HG02943 (cell line): ENCODE measurements at regions not wholly inside any gene's neighbourhood (a gene's known extent, or its start where the extent isn't known, plus 50 kb on each side); places are given as distances from the start of the nearest gene placed in this dataset.

Experiments
- ATAC-seq: cut with Tn5 transposase; IDR thresholded peaks from one replicate; pipeline ENCODE4 v1.9.1; 2021; ENCODE audit warnings: mild to moderate bottlenecking, low read depth, moderate library complexity; ENCODE audit not compliant: unreplicated experiment

DNA sequence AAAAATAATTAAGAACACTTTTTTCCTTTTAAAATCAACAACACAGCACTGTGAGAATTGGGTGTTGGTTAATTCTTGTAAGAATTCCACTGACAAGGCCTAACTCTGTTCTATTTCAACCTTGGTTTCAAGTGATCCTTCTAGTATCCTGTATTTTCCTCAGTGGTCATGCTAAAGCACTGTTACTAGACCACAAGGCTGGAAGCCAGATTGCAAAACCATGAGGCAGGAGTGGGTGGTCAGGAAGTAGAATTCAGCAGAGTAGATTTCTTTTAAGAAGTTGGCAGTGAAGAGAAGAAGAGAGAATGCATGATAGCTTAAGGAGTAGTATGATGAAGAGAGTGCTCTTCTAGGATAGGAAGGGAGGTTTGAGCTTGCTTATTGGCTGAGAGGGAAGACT is 71.6 kb upstream of the LEF1 start:
- ATAC-seq, result no peak

DNA sequence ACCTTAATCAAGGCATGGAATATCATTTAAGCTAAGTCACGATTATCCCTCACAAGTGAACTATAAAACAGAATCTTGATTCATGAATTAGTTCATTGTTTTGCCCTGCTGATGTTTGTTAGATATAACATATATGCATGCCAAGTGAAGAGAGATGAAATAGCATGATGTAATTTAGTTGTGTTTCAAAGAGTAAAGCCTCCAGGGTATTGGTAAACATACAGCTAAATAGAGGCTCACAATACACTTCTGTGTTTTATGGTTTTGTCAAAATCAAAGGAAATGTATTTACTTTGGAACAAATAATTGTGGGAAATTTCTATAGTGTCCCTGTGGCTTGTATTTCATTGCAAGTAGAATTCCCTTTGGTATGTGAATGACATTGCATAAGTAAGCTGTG is 69.0 kb upstream of the LEF1 start:
- no peak for ATAC-seq

DNA sequence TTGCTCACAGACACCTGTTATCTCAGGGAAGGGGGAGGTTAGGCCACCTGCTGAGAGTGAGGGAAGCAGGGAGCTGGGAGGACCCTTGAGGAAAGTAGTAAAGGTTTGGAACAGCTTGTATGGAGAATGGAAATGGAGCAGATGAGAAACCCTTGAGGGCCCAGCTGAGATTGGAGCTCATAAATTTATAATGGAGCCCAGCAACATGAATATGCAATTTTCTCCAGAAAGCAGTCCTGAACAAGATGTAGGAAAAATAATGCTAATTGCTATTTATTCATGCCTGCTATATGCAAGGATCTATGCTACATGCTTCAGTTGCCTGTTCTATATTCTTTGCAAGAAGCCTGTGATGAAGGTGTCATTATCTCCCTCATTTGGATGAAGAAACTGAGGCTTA is 67.5 kb upstream of the LEF1 start:
- ATAC-seq, result no peak

DNA sequence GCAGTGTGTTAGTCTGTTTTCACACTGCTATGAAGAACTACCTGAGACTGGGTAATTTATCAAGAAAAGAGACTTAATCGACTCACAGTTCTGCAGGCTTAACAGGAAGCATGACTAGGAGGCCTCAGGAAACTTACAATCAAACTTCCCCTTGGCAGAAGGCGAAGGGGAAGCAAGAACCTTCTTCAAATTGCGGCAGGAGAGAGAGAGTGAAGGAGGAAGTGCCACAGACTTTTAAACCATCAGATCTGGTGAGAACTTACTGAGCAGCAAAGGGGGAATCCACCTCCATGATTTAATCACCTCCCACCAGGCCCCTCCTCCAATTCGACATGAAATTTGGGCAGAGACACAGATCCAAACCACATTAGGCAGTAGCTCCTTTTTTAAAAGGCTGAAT is 59.2 kb upstream of the LEF1 start:
- ATAC-seq, result no peak

DNA sequence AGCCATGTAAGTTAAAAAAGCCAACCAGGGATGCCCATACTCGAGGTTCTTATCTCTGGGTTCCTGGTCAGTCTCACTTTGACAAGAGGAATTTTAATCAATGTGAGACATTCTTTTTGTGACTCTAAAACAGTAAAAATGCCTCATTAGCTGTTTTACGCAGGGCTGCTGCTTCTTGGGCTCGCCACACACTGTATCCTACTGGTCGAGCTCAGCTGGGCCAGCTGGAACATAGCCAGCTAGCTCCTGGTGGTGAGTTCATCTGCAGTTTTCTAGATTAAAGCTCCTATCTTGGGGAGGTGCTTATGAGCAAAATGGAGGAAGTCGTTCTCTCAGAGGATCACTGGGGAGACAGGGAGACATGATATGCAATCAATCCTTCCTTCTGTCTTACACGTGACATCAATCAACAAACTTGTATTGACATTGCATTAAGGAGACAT is 55.9 kb upstream of the LEF1 start:
- no peak for ATAC-seq

DNA sequence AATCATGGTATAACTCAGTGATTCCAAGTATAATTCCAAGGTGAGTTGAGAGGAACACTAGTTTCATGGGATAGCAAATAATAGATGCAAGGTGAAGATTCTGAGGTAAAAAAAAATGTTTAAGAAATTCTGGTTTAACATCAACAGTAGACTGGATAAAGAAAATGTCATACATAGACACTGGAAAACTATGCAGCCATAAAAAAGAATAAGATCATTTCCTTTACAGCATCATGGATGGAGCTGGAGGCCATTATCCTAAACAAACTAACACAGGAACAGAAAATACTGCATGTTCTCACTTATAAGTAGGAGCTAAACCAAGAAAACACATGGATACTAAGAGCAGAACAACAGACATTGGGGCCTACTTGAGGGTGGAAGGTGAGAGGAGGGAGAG is 54.6 kb upstream of the LEF1 start:
- no peak for ATAC-seq

DNA sequence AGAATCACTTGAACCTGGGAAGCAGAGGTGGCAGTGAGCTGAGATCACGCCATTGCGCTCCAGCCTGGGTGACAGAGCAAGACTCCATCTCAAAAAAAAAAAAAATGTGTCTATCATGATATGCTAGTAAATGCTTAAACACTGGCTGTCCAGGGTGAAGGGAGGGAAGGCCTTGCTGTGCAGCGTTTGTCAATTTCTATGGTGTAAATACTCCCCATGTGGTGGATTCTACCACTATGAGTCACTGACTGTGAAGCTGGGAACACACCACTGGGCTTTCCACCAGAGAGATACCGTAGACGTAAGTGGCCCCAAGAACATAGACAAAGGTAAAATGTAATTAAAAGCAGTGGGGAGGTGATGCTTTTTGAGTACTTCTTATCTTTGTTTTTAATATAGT is 51.3 kb upstream of the LEF1 start:
- no peak for ATAC-seq
